HCT116 (cell line): ENCODE measurements at regions not wholly inside any gene's neighbourhood (a gene's known extent, or its start where the extent isn't known, plus 50 kb on each side); places are given as distances from the start of the nearest gene placed in this dataset.

Experiments
- ATAC-seq: fragments of 200-7000 bp; cut with Tn5 transposase; 2 replicates; pipeline ENCODE4 v1.9.1; 2020; ENCODE audit warnings: mild to moderate bottlenecking, moderate library complexity
- BruUV-seq: library from RNA; stranded (reverse); fragments of 400-500 nt; replicated peaks from 2 replicates; lab custom pipeline; 2021; lab: Mats Ljungman, UMichigan
- CTCF ChIA-PET: fragments of 300-600 bp; sonication (Branson Sonifier 250); formaldehyde crosslinking; loops from one replicate; lab custom pipeline; 2021; ENCODE audit warnings: antibody characterized with exemption; lab: Charles Lee
- POLR2A ChIA-PET: fragments of 300-600, 350-600 bp; sonication (Branson Sonifier 250); formaldehyde crosslinking; loops from one replicate; lab custom pipeline; 2021; ENCODE audit warnings: antibody characterized with exemption; lab: Charles Lee
- RAD21 ChIA-PET, 2 experiments: fragments of 300-600 bp; sonication (Branson Sonifier 250); formaldehyde crosslinking; loops; one replicate each; lab custom pipeline; 2023; ENCODE audit warnings: low total read pairs in 2 of 2; ENCODE audit not compliant: uncharacterized antibody in 2 of 2, unreplicated experiment in 2 of 2, low non-redundant PET in 1 of 2; lab: Charles Lee
- DNase-seq: peaks from one replicate; pipeline ENCODE4 v3.0.0-alpha.2; 2010; ENCODE audit warnings: low read depth, low spot score
- H2AFZ ChIP-seq: fragments of 200-600 bp; shearing (Covaris generic), sonication (generic); 2 replicates; pipeline ENCODE4 v1.6.1; 2017; ENCODE audit warnings: low read depth, mixed run types, mixed read lengths, antibody characterized with exemption, low read length; ENCODE audit not compliant: poor library complexity, severe bottlenecking
- H3K27ac ChIP-seq: 2 replicates; pipeline ENCODE4 v1.5.1; 2012; ENCODE audit warnings: low read depth, low read length
- H3K27me3 ChIP-seq: fragments of 200-600 bp; sonication (generic); 2 replicates; pipeline ENCODE4 v1.6.1; 2016; ENCODE audit warnings: mixed run types, low read length, mixed read lengths; ENCODE audit not compliant: insufficient read depth
- H3K36me3 ChIP-seq, 2 experiments: fragments of 200-500 bp in 1 of 2; fragments of 200-600 bp in 1 of 2; sonication (Bioruptor generic) in 1 of 2; sonication (generic) in 1 of 2; 2 replicates each; pipeline versions ENCODE4 v1.5.1 to v1.6.1; 2014 to 2016; ENCODE audit warnings: low read length in 2 of 2, inconsistent platforms in 1 of 2, mixed read lengths in 1 of 2, mixed run types in 1 of 2; ENCODE audit not compliant: insufficient read depth in 2 of 2, control insufficient read depth in 1 of 2
- H3K4me1 ChIP-seq, 2 experiments: fragments of 200-600 bp in 1 of 2; sonication (generic) in 1 of 2; 2 replicates each; pipeline versions ENCODE4 v1.5.1 to v1.6.1; 2012 to 2017; ENCODE audit warnings: low read length in 2 of 2, inconsistent platforms in 1 of 2, mild to moderate bottlenecking in 1 of 2, mixed read lengths in 1 of 2, mixed run types in 1 of 2, moderate library complexity in 1 of 2; ENCODE audit not compliant: insufficient read depth in 2 of 2, control insufficient read depth in 1 of 2
- H3K4me2 ChIP-seq: fragments of 200-600 bp; sonication (generic); 2 replicates; pipeline ENCODE4 v1.6.1; 2017; ENCODE audit warnings: mixed run types, low read length, mixed read lengths
- H3K4me3 ChIP-seq, 2 experiments: fragments of 200-600 bp in 1 of 2; sonication (generic) in 1 of 2; replicated peaks in 1 of 2; 2 replicates each; pipeline ENCODE4 v1.5.1; 2011 to 2016; ENCODE audit warnings: low read length in 2 of 2, control low read depth in 1 of 2, low read depth in 1 of 2, mild to moderate bottlenecking in 1 of 2, mixed read lengths in 1 of 2, mixed run types in 1 of 2
- H3K79me2 ChIP-seq: fragments of 200-600 bp; sonication (generic); 2 replicates; pipeline ENCODE4 v1.6.1; 2017; ENCODE audit warnings: mild to moderate bottlenecking, mixed run types, low read length, moderate library complexity, mixed read lengths; ENCODE audit not compliant: insufficient read depth
- H3K9ac ChIP-seq: fragments of 200-600 bp; sonication (generic); 2 replicates; pipeline ENCODE4 v1.6.1; 2016; ENCODE audit warnings: low read length, mixed read lengths
- H3K9me2 ChIP-seq: fragments of 200-600 bp; sonication (generic), shearing (Covaris generic); 2 replicates; pipeline ENCODE4 v1.6.1; 2017; ENCODE audit warnings: mixed run types, mild to moderate bottlenecking, moderate library complexity; ENCODE audit not compliant: insufficient read depth
- H3K9me3 ChIP-seq, 2 experiments: fragments of 200-500 bp in 1 of 2; fragments of 200-600 bp in 1 of 2; sonication (Bioruptor generic) in 1 of 2; sonication (generic) in 1 of 2; 2 replicates each; pipeline ENCODE4 v1.6.1; 2014 to 2017; ENCODE audit warnings: low read length in 2 of 2, mixed read lengths in 2 of 2, inconsistent platforms in 1 of 2, low read depth in 1 of 2, mild to moderate bottlenecking in 1 of 2, mixed run types in 1 of 2, moderate library complexity in 1 of 2; ENCODE audit not compliant: control insufficient read depth in 1 of 2, insufficient read depth in 1 of 2
- H4K20me1 ChIP-seq: fragments of 200-600 bp; sonication (generic), shearing (Covaris generic); 2 replicates; pipeline ENCODE4 v1.6.1; 2017; ENCODE audit warnings: mixed run types, mild to moderate bottlenecking, moderate library complexity; ENCODE audit not compliant: insufficient read depth
- CBX3 ChIP-seq: IDR thresholded peaks from 2 replicates; pipeline ENCODE4 v1.6.1; 2012; ENCODE audit warnings: low read depth
- CTCF ChIP-seq, 3 experiments: fragments of 200-600 bp in 1 of 3; sonication (generic) in 1 of 3; IDR thresholded peaks in 2 of 3; conservative IDR thresholded peaks in 1 of 3; 2 replicates each; pipeline ENCODE4 v1.5.1; 2012 to 2017; ENCODE audit warnings: low read depth in 2 of 3, low read length in 2 of 3, antibody characterized with exemption in 1 of 3, borderline replicate concordance in 1 of 3, control low read depth in 1 of 3, mild to moderate bottlenecking in 1 of 3, mixed read lengths in 1 of 3, mixed run types in 1 of 3, moderate library complexity in 1 of 3; ENCODE audit not compliant: insufficient read depth in 1 of 3
- EGR1 ChIP-seq: IDR thresholded peaks from 2 replicates; pipeline ENCODE4 v1.6.1; 2012; ENCODE audit warnings: low read depth
- EZH2 ChIP-seq: fragments of 200-600 bp; sonication (generic); IDR thresholded peaks from 2 replicates; pipeline ENCODE4 v1.6.1; 2017; ENCODE audit warnings: antibody characterized with exemption, mixed run types
- JUND ChIP-seq: IDR thresholded peaks from 2 replicates; pipeline ENCODE4 v1.6.1; 2012
- RAD21 ChIP-seq: IDR thresholded peaks from 2 replicates; pipeline ENCODE4 v1.6.1; 2012; ENCODE audit warnings: low read depth, mild to moderate bottlenecking
- TCF7L2 ChIP-seq: IDR thresholded peaks from 2 replicates; pipeline ENCODE4 v1.7.0; 2011; ENCODE audit warnings: borderline replicate concordance, inconsistent platforms; ENCODE audit not compliant: insufficient read depth, insufficient read length; ENCODE audit errors: extremely low read depth
- YY1 ChIP-seq: IDR thresholded peaks from 2 replicates; pipeline ENCODE4 v1.6.1; 2011; ENCODE audit warnings: low read length, low read depth, moderate library complexity, mild to moderate bottlenecking; ENCODE audit not compliant: insufficient replicate concordance; ENCODE audit errors: extremely low read depth
- ZFX ChIP-seq: fragments of 450-650 bp; IDR thresholded peaks from 2 replicates; pipeline ENCODE4 v1.6.1; 2017
- ZNF274 ChIP-seq: fragments of 200-500 bp; sonication (Bioruptor generic); IDR thresholded peaks from 2 replicates; pipeline ENCODE4 v1.6.1; 2014; ENCODE audit warnings: mild to moderate bottlenecking, low read depth, low read length, inconsistent platforms
- intact Hi-C: fragments of 100-400 bp; cut with micrococcal nuclease; formaldehyde crosslinking; loops from 2 replicates; pipeline ENCODE4 v1.10.0; 2022
- TF ChIP-seq, protein P1 (sequence below): IDR thresholded peaks from 2 replicates; pipeline ENCODE4 v1.6.1; 2011; ENCODE audit warnings: mild to moderate bottlenecking, low read length, moderate library complexity; ENCODE audit not compliant: insufficient replicate concordance; ENCODE audit errors: extremely low read depth

DNA sequence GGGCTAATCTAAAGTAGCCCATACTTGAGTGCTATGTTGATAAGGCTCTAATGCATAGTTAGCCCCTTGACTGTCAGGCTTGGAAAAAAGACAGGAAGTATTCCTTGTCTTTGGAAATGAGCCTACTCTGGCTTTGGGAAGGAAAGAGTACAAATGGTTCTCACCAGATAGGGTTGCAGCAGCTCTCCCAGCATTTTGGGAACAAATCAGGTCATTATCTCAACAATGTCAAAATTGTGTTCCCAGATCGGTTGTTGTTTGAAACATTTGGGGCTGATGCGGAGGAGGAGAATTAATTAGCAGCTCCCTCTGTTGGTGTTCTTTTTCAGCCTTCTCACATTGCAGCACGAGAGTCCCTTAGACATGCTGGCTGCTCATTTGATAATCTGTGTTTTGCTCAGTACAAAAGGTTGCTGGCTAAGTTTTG, 294.7 kb upstream of the DMRT1 start:
- Histone ChIP-seq H3K4me3 (no peak overlapping the region), H3K4me2 (no peak overlapping the region), H3K79me2 (no peaks in the 10 kb centered on the region), H3K4me1 (no peaks in the 10 kb centered on the region), H3K27ac (no peak overlapping the region), H3K9me2 (no peaks in the 10 kb centered on the region), H2AFZ (no peak overlapping the region), H3K9ac (no peak overlapping the region)
- CTCF ChIA-PET, result no interaction called here
- POLR2A ChIA-PET, result no interaction called here
- no peak for DNase-seq
- BruUV-seq, result no TSS peak
- peak; percentile 39 for TF ChIP-seq RAD21
- TF ChIP-seq CTCF (IDR thresholded peaks at IDR 0.05 in 2 of 3, conservative IDR thresholded peaks at IDR 0.05 in 1 of 3; ENCODE audit: borderline replicate concordance in 1 of 3, insufficient read depth in 1 of 3, low read depth in 2 of 3, low read length in 2 of 3), result 0 out of 6 replicates have a peak, but pooled peaks of 2 of the 3 experiments have one; percentile 13 to 24
- TF ChIP-seq, protein P1, sequence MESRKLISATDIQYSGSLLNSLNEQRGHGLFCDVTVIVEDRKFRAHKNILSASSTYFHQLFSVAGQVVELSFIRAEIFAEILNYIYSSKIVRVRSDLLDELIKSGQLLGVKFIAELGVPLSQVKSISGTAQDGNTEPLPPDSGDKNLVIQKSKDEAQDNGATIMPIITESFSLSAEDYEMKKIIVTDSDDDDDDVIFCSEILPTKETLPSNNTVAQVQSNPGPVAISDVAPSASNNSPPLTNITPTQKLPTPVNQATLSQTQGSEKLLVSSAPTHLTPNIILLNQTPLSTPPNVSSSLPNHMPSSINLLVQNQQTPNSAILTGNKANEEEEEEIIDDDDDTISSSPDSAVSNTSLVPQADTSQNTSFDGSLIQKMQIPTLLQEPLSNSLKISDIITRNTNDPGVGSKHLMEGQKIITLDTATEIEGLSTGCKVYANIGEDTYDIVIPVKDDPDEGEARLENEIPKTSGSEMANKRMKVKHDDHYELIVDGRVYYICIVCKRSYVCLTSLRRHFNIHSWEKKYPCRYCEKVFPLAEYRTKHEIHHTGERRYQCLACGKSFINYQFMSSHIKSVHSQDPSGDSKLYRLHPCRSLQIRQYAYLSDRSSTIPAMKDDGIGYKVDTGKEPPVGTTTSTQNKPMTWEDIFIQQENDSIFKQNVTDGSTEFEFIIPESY, result no peak
- TF ChIP-seq, all 23 proteins: peak for 2
- H3K36me3 ChIP-seq, result no peaks in the 10 kb centered on the region
- intact Hi-C loops, result loop anchor here (2.0 kb wide), 1 partner anchor 160 kb away; no protein-coding TSS in a partner anchor
- H3K27me3 ChIP-seq, result no peaks in the 10 kb centered on the region
- no peaks in the 10 kb centered on the region for H3K9me3 ChIP-seq
- RAD21 ChIA-PET, result no interaction called here
- peak; percentile 50; the same call in 1 of the 2 replicates for ATAC-seq
- H4K20me1 ChIP-seq, result no peaks in the 10 kb centered on the region

DNA sequence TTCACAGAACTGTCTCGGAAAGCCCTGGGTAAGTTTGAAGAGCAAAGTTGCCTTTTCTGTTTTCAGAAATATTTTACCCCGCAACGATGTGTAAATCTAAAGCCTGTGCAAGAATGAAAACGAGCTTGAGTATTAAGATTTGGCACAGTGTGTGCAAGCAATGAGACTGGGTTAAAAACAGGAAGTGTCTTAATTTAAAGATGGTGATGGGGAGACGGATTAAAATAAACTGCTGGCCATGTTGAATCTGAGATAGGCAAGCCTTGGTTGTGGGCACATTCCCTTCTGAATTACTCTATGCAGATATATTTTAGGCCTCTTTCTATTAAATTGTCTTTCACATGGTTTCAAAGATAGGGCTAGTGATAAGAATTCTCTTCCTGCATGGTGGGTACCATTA, 294.2 kb upstream of the DMRT1 start:
- H3K9ac ChIP-seq, result no peak overlapping the region
- no peaks in the 10 kb centered on the region for H3K27me3 ChIP-seq
- no peaks in the 10 kb centered on the region for H3K9me2 ChIP-seq
- CTCF ChIA-PET, result no interaction called here
- ATAC-seq (no peak), DNase-seq (no peak)
- H3K4me1 ChIP-seq, result no peaks in the 10 kb centered on the region
- H3K9me3 ChIP-seq, result no peaks in the 10 kb centered on the region
- no peak overlapping the region for H2AFZ ChIP-seq
- intact Hi-C loops, result loop anchor here (2.0 kb wide), 1 partner anchor 161 kb away; no protein-coding TSS in a partner anchor
- no peak overlapping the region for H3K4me3 ChIP-seq
- no peaks in the 10 kb centered on the region for H4K20me1 ChIP-seq
- POLR2A ChIA-PET, result no interaction called here
- H3K79me2 ChIP-seq, result no peaks in the 10 kb centered on the region
- H3K27ac ChIP-seq, result no peak overlapping the region
- RAD21 ChIA-PET, result no interaction called here
- no peak overlapping the region for H3K4me2 ChIP-seq
- no TSS peak for BruUV-seq
- TF ChIP-seq YY1 (no peak), ZNF274 (no peak), EZH2 (no peak), JUND (no peak), CBX3 (no peak), EGR1 (no peak), TCF7L2 (no peak), ZFX (no peak)
- H3K36me3 ChIP-seq, result no peaks in the 10 kb centered on the region
